Right lung (tissue), 2 donors: ENCODE measurements at regions not wholly inside any gene's neighbourhood (a gene's known extent, or its start where the extent isn't known, plus 50 kb on each side); places are given as distances from the start of the nearest gene placed in this dataset.
"Not testable (repeated sequence)": the region's sequence is repeated elsewhere in the genome, so short reads cannot be mapped to it uniquely, and the experiment has no call there.

Experiments used
- DNase-seq, 2 donors: peaks; one replicate each; pipeline ENCODE4 v3.0.0-alpha.2; 2013

DNA sequence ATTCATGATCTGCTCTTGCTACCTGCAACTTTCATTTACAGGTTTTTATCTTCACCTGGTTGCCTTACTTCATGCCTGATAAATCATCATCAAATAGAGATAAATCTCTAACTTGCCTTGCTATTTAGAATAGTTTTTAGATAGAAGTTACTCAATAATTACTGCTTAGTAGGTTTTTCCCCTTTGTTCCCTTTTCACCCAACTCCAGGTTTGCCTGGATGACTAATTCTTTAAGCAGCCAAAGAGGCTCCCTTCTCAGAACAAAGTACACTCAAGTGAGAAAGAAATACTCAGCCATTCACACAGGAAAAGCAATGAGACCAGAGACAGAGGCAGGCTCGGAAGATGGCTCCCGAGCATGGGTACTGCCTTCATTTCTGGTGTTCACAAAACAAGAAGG, 268.1 kb upstream of the CRBN start:
- DNase-seq = no peak

GRCh38 chr3:3446251-3446650, 266.8 kb upstream of the CRBN start:
- DNase-seq = no peak

DNA sequence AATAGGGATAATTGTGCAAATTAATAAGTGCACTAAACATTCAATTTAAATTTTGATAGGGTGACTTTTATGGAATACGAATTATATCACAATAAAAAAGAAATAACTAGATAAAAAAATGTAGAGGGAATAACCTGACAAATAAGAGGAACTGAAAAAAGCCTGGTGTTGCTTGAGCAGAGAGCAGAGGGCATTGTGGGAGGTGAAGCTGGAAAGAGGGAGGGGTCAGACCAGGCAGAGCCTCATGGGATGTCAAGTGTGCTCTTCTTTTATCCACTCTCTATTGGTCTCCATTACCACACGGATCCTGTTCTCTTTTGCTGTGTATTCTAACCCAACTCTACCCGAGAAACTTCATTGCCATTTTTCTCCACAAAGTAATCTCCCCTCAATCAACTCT, 264.0 kb upstream of the CRBN start:
- DNase-seq = no peak

DNA sequence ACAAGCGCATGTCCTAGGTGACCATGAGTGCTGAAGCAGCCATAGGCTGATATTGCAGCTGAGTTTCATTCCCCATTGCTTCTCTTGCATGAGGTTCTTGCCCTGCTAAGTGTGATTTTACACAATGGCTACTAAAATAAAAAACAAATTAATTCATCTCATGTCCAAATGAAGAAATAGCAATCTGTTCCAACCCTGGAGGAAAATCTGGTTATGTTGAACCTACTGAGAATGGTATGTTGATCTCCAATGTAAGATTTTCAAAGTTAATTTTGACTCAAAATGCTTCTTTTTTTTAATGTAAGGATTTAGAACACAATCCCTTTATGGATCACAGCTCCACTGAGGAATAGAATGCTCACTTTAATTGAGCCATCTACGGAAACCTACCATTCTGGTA, 254.2 kb upstream of the CRBN start:
- DNase-seq = no peak

DNA sequence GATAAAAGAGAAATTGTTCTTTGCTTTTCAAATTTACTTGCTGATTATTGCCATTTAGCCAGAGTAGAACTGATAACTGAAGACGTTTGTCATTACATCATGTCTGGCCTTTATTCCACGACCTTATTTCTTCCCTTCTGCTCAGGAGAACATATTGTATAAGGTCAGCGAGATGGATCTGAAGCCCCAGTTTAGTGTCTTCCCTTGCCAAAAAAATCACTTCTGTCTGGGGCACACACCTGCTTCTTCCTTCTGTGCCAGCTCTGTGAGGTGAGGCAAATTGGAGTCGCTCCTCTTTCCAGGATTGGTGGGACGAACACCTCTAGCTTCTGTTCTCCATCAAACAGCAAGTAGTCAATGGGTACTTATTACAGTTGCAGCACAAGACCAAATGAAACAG, 250.3 kb upstream of the CRBN start:
- DNase-seq = no peak

DNA sequence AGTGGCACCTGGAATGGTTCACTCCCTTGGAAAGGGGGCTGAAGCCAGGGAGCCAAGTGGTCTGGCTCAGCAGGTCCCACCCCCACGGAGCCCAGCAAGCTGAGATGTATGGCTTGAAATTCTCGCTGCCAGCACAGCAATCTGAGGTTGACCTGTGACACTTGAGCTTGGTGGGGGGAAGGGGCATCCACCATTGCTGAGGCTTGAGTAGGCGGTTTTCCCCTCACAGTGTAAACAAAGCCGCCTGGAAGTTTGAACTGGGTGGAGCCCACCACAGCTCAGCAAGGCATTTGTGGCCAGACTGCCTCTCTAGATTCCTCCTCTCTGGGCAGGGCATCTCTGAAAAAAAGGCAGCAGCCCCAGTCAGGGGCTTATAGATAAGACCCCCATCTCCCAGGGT, 228.2 kb upstream of the CRBN start:
- not testable (repeated sequence) for DNase-seq

DNA sequence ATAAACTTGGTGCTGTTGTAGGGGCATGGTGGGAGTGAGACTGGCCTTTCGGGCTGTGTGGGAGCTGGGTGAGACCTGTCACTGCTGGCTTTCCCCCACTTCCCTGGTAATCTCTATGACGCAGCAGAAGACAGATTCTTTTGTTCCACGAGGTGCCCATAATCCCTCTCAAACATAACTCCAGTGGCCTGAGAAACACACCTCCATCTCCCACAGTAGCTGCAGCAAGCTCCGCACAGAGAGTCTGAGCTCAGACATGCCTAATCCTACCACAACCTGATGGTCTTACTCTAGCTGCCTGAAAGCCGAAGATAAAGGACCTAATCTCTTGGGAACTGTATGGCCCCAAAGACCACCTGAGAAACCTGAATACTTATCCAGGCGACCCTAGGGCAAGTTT, 225.6 kb upstream of the CRBN start:
- DNase-seq = no peak

DNA sequence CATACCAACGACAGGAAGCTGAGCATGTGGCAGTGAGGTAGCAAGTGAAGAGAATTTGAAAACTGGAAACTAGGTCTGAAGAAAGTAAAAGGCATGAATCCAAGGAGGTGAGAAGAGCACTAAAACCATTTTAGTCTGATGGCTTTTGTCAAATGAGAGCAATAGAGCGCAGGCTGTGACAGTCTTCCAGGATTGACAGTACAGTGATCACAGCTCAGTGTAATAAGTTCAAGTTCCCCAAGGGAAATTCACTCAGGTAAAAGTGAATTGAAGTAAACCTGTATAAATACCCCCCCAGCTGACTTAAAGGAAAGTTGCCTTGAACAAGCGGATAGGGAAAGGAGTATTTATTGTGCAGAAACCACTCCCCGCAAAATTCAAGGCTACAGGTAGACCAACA, 224.2 kb upstream of the CRBN start:
- DNase-seq = no peak

GRCh38 chr3:3392946-3393345, 213.5 kb upstream of the CRBN start:
- no peak for DNase-seq

GRCh38 chr3:3383461-3383860, 204.0 kb upstream of the CRBN start:
- no peak for DNase-seq

- no peak for DNase-seq
Observed at GRCh38 chr3:3372210-3372777, 192.8 kb upstream of the CRBN start.

DNA sequence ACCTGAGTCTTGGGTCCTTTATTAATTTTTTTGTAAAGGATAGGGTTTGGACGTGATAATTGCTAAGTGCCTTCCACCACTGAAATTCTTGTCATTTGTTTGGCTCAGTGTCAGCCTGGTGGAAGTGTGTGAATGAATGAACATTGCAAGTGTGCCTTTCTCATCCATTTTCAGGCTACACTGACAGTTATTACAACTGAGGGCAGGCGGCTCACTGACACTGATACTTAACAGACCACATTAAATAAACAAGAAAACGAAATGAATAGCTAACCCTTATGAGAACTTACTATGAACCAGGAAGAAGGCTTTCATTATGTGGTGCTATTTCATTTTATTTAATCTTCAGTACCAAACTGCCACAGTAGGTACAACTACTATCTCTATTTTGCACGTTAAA, 188.8 kb upstream of the CRBN start:
- no peak for DNase-seq

DNA sequence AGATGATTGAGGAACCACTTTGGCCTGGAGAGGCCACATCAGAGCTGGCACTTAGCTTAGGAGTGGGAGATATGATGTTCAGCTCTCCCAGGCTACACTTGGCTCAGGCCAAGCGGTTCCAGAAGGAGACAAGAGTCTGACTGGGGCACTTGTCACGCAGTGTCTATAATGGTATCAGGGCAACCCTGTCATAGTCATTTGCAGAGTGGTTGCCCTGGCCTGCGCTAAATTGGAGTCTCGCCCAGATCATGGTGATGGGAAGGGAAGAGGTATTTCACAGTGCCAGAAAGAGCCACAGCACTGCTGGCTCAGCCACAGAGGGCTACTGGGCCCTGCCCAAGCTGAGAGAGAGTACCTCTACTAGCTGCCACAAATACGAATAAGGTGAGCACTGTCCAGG, 186.9 kb upstream of the CRBN start:
- DNase-seq = peak in 1 of 2 donors; percentile 10

DNA sequence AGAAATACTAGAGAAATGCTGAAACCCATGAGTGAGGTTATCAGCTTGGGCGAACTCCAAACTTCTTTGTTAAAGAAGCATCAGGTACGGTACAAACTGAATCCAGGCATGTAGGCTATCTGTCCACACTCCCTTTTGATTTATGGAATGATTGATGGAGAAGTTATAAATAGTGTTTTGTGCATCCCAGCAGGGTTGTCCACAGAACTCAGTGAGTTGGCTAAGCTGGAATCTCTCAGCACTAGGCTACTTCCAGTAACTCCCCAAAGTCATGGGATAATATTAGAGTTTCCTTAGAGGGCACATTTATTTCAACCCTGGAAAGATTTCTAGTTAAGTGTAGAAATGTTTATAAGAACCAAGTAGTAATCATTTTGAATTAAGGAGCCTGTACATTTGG, 186.2 kb upstream of the CRBN start:
- no peak for DNase-seq

- peak; percentile 78 to 87 for DNase-seq
Observed at GRCh38 chr3:3356846-3357245, 177.4 kb upstream of the CRBN start.

- no peak for DNase-seq
Observed at GRCh38 chr3:3355442-3355841, 176.0 kb upstream of the CRBN start.

GRCh38 chr3:3353153-3353552, 173.7 kb upstream of the CRBN start:
- DNase-seq = no peak

GRCh38 chr3:3351226-3351625, 171.7 kb upstream of the CRBN start:
- peak in 1 of 2 donors; percentile 13 for DNase-seq

- not testable (repeated sequence) for DNase-seq
Observed at GRCh38 chr3:3347056-3347455, 167.6 kb upstream of the CRBN start.

DNA sequence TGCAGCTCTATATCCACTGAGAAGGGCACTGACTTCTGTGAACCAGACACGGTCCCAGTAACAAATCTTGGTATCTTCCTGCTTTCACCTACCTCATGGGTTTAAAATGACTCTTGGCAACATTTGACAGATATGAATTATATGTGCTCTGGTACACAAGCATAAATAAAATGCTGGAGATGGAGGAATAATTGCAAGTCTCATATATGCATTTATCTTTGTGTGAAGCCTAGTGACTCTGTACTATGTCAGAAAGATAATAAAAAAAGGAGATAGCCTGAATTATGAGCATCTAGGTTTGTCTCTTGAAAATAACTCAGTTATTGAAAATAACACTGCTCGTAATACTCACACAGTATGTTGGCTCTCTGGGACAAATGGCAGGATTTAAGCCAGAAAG, 167.1 kb upstream of the CRBN start:
- no peak for DNase-seq

DNA sequence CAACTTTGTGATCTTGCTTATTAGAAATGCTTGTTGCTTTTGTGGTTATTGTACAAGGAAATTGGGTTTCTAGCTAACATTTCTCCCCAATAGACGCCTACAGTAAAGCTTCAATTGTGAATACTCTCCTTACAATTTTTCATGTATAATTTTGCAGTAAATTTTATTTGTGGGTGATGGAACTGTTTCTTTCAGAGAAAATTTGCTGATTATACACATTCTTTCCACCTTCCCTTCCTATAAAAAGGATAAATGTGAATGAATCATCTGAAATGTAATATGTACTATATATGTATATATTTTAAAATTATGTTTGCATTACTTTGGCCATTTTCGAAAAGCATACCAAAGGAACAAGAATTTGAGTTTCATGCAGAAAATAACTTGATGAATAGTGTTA, 162.7 kb upstream of the CRBN start:
- DNase-seq = no peak

- no peak for DNase-seq
Observed at GRCh38 chr3:3340965-3341895, 161.7 kb upstream of the CRBN start.

- DNase-seq = no peak
Observed at GRCh38 chr3:3340526-3340925, 161.0 kb upstream of the CRBN start.

GRCh38 chr3:3335903-3336302, 156.4 kb upstream of the CRBN start:
- DNase-seq = no peak
